GM19463 (cell line): ENCODE measurements at regions not wholly inside any gene's neighbourhood (a gene's known extent, or its start where the extent isn't known, plus 50 kb on each side); places are given as distances from the start of the nearest gene placed in this dataset.

Source experiments
- ATAC-seq: cut with Tn5 transposase; IDR thresholded peaks from one replicate; pipeline ENCODE4 v1.9.1; 2021; ENCODE audit warnings: mild to moderate bottlenecking, moderate library complexity; ENCODE audit not compliant: unreplicated experiment

GRCh38 chr1:68332041-68332440 is 99.7 kb upstream of the WLS start:
- ATAC-seq: no peak

DNA sequence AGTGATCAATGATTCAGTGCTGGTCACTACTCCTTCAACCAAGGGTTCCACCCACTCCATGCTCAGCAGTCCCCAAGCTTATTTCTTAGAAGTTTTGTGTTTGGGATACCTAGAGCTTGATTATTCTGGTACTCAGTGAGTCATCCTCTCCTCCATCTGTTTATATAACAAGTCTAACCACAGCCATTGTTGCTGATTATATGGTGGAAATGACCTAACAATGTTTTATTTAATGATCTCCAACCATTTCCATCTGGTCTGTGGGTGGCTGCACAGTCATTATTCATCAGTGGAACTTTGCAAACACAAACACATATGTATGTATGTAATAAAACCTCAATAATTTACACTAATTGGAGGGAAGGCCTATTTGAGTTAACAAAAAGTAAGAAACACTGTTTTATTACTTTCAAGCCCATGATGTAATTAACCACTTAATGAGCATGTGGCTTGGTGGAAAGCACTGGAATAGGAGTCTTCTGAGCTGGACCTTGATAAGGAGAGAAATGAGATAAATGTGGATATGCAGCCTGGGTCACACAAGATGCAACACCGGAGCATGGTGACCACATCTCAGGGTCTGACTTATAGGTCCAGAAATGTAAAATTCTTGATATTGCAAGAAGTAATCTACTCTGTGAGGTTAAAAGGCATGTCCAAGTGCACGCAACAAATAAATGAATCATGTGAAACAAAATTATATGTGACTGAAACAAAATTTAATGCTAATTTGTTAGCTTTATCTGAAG is 99.0 kb upstream of the WLS start:
- no peak for ATAC-seq

- no peak for ATAC-seq
Observed at GRCh38 chr1:68330391-68330790, 98.1 kb upstream of the WLS start.

GRCh38 chr1:68329096-68329835 is 96.9 kb upstream of the WLS start:
- no peak for ATAC-seq

GRCh38 chr1:68328490-68328889 is 96.2 kb upstream of the WLS start:
- no peak for ATAC-seq

- ATAC-seq: no peak
Observed at GRCh38 chr1:68327414-68327813, 95.1 kb upstream of the WLS start.

GRCh38 chr1:68326481-68326880 is 94.2 kb upstream of the WLS start:
- no peak for ATAC-seq

GRCh38 chr1:68324316-68324715 is 92.0 kb upstream of the WLS start:
- ATAC-seq: no peak

GRCh38 chr1:68322837-68323687 is 90.7 kb upstream of the WLS start:
- no peak for ATAC-seq

DNA sequence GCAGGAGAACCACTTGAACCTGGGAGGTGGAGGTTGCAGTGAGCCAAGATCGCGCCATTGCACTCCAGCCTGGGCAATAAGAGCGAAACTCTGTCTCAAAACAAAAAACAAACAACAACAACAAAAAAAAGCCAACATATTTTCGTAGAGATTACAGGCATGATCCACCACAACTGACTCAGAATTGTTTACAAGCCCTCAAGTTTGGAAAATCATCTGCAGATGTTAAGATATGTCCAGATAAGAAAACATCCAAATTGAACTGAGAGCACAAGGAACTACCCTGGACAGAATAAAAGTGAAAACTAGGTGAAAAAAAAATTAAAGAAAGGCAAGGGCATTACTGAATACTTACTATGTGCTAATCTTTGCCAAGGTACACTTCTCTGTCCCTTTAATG is 89.8 kb upstream of the WLS start:
- ATAC-seq: no peak

DNA sequence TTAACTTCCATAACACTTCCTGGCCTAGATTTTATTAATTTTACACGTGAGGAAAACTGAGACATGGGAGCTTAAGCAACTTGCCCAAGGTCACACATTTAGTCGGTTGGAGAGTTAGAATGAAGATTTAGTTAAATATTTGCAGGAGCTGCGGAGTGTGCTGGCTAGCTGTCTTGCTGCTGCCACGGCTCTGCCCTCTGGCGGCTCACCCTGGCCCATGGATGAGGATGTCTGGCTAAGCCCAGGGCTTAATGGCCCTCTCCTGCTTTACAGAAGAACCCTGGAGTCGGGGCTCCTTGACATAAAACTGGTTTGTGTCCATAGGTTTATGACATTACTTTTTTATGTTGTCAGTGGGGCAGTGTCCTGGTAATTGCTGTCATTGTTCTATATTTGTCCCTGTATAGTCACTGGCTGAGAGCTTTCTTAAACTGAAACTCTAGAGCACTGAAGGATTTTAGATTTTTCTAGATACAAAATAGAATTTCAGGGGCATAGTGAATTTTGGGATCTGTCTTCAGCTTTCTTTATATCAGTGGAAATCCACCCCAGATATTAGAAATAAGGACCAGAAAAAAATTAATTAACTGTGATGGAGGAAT is 88.9 kb upstream of the WLS start:
- no peak for ATAC-seq

DNA sequence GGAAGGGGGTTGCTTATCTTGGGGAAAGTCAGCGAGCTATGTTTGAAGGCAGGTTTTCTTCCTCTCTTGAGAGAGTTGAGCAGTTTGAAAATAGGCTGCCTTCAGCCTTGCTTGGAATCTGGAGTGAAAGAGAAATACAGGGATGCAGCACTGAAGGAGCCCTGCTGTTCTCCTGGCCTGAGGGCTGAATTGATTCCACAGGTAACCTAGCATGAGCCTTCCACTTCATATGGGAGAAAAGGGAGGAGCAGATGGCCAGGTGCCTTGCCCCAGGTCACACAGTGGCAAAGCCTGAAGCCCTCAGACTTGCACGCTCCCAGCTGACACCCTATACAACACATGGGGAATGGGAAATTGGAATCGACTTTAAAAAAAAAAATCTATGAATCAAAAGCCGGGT is 88.0 kb upstream of the WLS start:
- no peak for ATAC-seq

GRCh38 chr1:68319907-68320306 is 87.6 kb upstream of the WLS start:
- no peak for ATAC-seq

- no peak for ATAC-seq
Observed at GRCh38 chr1:68317543-68317942, 85.2 kb upstream of the WLS start.

- no peak for ATAC-seq
Observed at GRCh38 chr1:68314151-68314780, 81.9 kb upstream of the WLS start.

DNA sequence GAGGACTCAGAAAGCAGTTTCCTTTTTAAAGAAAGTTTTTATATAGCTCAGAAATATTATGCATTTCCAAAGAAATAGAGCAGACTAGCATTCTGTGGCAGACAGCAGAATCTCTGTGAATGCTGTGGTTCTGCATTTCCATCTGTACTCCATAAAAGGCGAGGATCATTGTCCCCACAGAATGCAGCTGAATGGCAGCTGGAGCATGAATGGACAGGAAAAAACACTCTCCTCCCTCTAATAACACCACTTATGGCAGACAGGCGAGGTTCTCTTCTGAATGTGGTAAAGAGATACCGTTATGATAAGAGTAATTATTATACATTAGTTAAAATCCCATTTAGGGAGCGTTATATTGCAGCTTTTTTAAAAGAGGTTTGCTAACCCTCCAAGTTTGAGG is 81.4 kb upstream of the WLS start:
- ATAC-seq: no peak

GRCh38 chr1:68308034-68308433 is 75.7 kb upstream of the WLS start:
- no peak for ATAC-seq

DNA sequence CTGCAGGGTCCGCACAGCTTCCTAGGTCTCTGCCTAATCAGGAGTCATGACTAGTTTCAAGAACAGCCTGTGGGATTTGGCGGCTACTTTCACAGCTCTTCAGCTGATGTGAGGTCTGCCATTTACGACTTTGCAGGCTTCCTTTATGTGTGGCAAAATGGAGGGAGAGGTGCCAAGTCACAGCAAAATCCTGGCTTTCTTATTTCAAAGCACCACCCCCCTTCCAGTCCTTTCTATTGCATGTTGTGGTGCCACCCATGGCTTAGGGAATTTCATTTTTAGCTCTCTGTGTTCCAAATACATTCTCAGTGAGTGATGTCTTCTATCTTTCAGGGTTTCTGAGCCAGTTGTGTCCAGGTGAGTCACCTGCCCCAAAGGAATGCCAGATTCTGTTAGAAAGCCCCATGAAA is 75.1 kb upstream of the WLS start:
- no peak for ATAC-seq

GRCh38 chr1:68301471-68302001 is 69.2 kb upstream of the WLS start:
- no peak for ATAC-seq

DNA sequence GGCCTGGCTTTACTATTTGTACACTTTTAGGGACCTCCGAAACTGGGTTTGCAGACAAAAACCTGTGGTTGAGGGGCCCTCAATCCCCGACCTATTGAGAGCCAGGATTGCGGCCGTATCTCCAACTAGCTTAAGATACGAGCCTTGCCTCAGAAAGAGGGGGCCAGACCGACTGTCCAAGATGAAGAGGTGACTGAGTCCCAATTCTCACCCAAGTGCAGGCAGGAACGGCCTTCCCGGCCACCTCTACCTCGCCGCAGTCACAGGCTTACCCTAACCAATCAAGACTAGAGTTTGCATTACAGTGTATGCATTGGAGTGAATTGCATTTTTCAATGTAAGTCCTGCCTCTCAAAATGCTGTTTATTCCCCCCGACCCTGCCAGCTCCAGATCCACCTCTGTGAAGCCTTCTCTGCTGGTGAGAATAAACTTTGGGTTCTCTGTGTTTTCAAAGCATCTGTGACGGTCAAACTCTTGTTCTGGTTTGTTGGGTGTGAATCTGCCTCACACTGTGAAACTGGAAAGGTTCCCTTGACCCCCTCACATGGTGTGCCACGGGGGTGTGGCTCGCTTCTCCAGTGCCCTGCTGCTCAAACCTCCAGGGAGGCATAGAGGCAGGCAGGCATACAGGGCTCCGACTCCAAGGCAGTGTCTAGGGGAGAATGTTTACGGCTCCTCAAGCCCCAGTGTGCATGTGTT is 62.2 kb upstream of the WLS start:
- ATAC-seq: no peak
